NCI-H2171 (cell line): ENCODE measurements at regions not wholly inside any gene's neighbourhood (a gene's known extent, or its start where the extent isn't known, plus 50 kb on each side); places are given as distances from the start of the nearest gene placed in this dataset.

Source experiments
- DNase-seq: peaks from one replicate; lab custom pipeline; 2025; lab: John Stamatoyannopoulos, UW

GRCh38 chrX:116226665-116227484 is 56.3 kb downstream of the AGTR2 start:
- no peak for DNase-seq

- no peak for DNase-seq
Measured at GRCh38 chrX:116230130-116230898, 59.8 kb downstream of the AGTR2 start.

- no peak for DNase-seq
Measured at GRCh38 chrX:116232833-116233232, 62.3 kb downstream of the AGTR2 start.

- no peak for DNase-seq
Measured at GRCh38 chrX:116236666-116237065, 66.1 kb downstream of the AGTR2 start.

- no peak for DNase-seq
Measured at GRCh38 chrX:116238093-116238492, 67.5 kb downstream of the AGTR2 start.

GRCh38 chrX:116238567-116239255 is 68.2 kb downstream of the AGTR2 start:
- DNase-seq = no peak

- DNase-seq = no peak
Measured at GRCh38 chrX:116239944-116240840, 69.6 kb downstream of the AGTR2 start.

- no peak for DNase-seq
Measured at GRCh38 chrX:116241001-116241400, 70.5 kb downstream of the AGTR2 start.

GRCh38 chrX:116243039-116243438 is 72.5 kb downstream of the AGTR2 start:
- no peak for DNase-seq

- no peak for DNase-seq
Measured at GRCh38 chrX:116246261-116246660, 75.7 kb downstream of the AGTR2 start.

GRCh38 chrX:116267511-116268040 is 97.0 kb downstream of the AGTR2 start:
- no peak for DNase-seq

- DNase-seq = no peak
Measured at GRCh38 chrX:116272322-116272721, 101.8 kb downstream of the AGTR2 start.

GRCh38 chrX:116272861-116273260 is 102.3 kb downstream of the AGTR2 start:
- DNase-seq = no peak

- no peak for DNase-seq
Measured at GRCh38 chrX:116276261-116276660, 105.7 kb downstream of the AGTR2 start.

GRCh38 chrX:116277351-116278225 is 107.0 kb downstream of the AGTR2 start:
- no peak for DNase-seq

GRCh38 chrX:116278826-116279225 is 108.3 kb downstream of the AGTR2 start:
- no peak for DNase-seq

- no peak for DNase-seq
Measured at GRCh38 chrX:116281106-116281505, 110.6 kb downstream of the AGTR2 start.

GRCh38 chrX:116282751-116283150 is 112.2 kb downstream of the AGTR2 start:
- no peak for DNase-seq

- no peak for DNase-seq
Measured at GRCh38 chrX:116284400-116284799, 113.9 kb downstream of the AGTR2 start.

- DNase-seq = no peak
Measured at GRCh38 chrX:116285501-116285900, 115.0 kb downstream of the AGTR2 start.
